Right cardiac atrium (tissue), 5 donors: ENCODE measurements at regions not wholly inside any gene's neighbourhood (a gene's known extent, or its start where the extent isn't known, plus 50 kb on each side); places are given as distances from the start of the nearest gene placed in this dataset.
"Not testable (repeated sequence)": the region's sequence is repeated elsewhere in the genome, so short reads cannot be mapped to it uniquely, and the experiment has no call there.

Experiments used
- ATAC-seq, 2 donors: fragments of 200-7000 bp; cut with Tn5 transposase; one replicate each; pipeline versions ENCODE4 v1.8.0 to v1.9.1; 2020; ENCODE audit warnings: moderate library complexity in 2 of 2, mild to moderate bottlenecking in 1 of 2
- DNase-seq, 3 donors: peaks; one replicate each; pipeline ENCODE4 v3.0.0-alpha.2; 2020
- H3K27ac ChIP-seq: one replicate; pipeline ENCODE4 v1.5.1; 2013; ENCODE audit warnings: mild to moderate bottlenecking, low read length, control low read depth, moderate library complexity
- H3K27me3 ChIP-seq: one replicate; pipeline ENCODE4 v1.6.1; 2013; ENCODE audit not compliant: control insufficient read depth, insufficient read depth
- H3K4me1 ChIP-seq: one replicate; pipeline ENCODE4 v1.6.1; 2013; ENCODE audit warnings: low read length; ENCODE audit not compliant: control insufficient read depth, insufficient read depth
- H3K4me3 ChIP-seq: one replicate; pipeline ENCODE4 v1.5.1; 2013; ENCODE audit warnings: low read length, control low read depth
- H3K9me3 ChIP-seq: one replicate; pipeline ENCODE4 v1.6.1; 2013; ENCODE audit warnings: low read length; ENCODE audit not compliant: control insufficient read depth
- WGBS: extraction: QIAGEN DNeasy Blood & Tissue Kit; methylation state at CpG from one replicate; pipeline ENCODE4 v1.1.7; 2013; 5-methylcytosine and 5-hydroxymethylcytosine counted together
- intact Hi-C, 4 donors: fragments of 100-400 bp; cut with DNase I; formaldehyde crosslinking; loops; one replicate each; pipeline versions ENCODE4 v1.11.0 to v1.14.0; 2022 to 2023
- donor health status: healthy with polysubstance abuse.
- donor health status: DM: no; HTN: yes; CAD: no.
- donor health status: DM: no; HTN: no; CAD: no.
- donor health status: DM: no; HTN: yes; CAD: no; lungs with severe emphysema.
- donor health status: DM: yes; HTN: yes; CAD: no.

DNA sequence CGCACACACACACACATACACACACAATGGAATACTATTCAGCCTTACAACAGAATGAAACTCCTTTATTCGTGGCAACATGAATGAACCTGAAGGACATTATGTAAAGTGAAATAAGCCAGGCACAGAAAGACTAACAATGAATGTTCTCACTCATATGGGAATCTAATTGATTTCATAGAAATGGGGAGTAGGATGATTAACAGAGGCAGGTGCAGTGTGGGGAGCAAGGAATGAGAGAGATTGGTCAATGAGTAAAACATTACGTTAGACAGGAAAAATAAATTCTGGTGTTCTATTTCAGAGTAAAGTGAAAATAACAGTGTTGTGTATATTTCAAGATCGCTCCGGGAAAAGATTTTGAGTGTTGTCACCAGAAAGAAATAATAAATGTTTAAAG is 694.5 kb downstream of the NXPH1 start:
- DNase-seq (no peak), ATAC-seq (no peak)
- Histone ChIP-seq H3K27me3 (no peaks in the 10 kb centered on the region), H3K4me1 (no peaks in the 10 kb centered on the region), H3K27ac (no peak overlapping the region), H3K9me3 (no peaks in the 10 kb centered on the region), H3K4me3 (no peak overlapping the region)
- intact Hi-C loops: no loop called here
- 87% methylated on average over 5 of the region's 5 CpGs for WGBS

DNA sequence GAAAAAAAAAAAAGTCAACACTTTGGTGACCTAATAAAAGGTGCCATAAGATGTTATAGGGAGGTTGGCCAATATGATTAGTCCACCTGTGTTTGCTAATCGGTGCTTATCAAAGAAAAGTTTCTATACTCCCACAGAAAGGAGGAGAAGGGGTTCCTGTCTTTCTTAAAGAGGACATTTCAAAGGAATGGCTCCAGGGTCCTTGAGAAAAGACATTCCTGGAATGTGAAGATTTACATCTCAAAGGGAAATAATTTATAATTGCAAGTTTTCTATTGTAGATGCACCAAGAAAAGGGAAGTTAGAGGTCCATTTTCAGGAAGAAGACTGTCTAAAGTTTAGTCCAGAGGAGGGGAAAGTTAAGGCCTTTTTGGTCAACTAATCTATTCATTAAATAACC is 715.3 kb downstream of the NXPH1 start:
- Histone ChIP-seq H3K4me3 (no peak overlapping the region), H3K9me3 (no peaks in the 10 kb centered on the region), H3K27ac (no peak overlapping the region), H3K4me1 (no peaks in the 10 kb centered on the region), H3K27me3 (no peaks in the 10 kb centered on the region)
- intact Hi-C loops: no loop called here
- DNase-seq: no peak
- 51% methylated on average over 1 of the region's 1 CpG for WGBS
- ATAC-seq: no peak

DNA sequence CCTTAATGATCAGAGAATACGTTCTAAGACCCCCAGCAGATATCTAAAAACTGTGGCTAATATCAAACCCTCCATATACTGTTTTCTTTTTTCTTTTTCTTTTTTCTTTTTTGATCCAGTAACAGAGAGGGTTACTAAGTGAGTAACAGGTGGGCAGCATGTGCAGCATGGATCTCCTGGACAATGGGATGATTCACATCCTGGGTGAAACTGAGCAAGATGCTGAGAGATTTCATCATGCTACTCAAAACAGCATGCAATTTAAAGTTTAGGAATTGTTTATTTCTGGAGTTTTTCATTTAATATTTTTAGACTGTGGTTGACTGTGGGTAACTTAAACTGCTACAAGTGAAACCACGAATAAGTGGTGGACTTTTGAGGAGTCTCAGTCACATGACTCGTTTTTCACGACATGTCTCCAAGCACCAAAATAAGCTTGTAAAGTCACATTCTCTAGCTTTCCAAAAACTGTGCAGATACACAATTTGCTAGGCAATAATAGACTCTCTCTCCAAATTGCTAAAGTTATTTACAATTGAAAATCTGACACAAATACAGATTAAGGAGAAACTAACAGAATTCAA is 716.2 kb downstream of the NXPH1 start:
- no peak for DNase-seq
- no peaks in the 10 kb centered on the region for H3K9me3 ChIP-seq
- H3K27me3 ChIP-seq: no peaks in the 10 kb centered on the region
- no peak overlapping the region for H3K4me3 ChIP-seq
- intact Hi-C loops: no loop called here
- no peaks in the 10 kb centered on the region for H3K4me1 ChIP-seq
- 68% methylated on average over 4 of the region's 4 CpGs for WGBS
- no peak overlapping the region for H3K27ac ChIP-seq
- ATAC-seq: no peak

DNA sequence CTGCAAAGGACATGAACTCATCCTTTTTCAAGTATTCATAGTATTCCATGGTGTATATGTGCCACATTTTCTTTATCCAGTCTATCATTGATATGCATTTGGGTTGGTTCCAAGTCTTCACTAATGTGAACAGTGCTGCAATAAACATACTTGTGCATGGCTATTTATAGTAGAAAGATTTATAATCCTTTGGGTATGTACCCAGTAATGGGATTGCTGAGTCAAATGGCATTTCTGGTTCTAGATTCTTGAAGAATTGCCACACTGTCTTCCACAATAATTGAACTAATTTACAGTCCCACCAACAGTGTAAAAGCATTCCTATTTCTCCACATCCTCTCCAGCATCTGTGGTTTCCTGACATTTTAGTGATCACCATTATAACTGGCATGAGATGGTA is 730.3 kb downstream of the NXPH1 start:
- H3K4me3 ChIP-seq, H3K27me3 ChIP-seq, H3K4me1 ChIP-seq, H3K9me3 ChIP-seq, intact Hi-C loops, DNase-seq, H3K27ac ChIP-seq, ATAC-seq: not testable (repeated sequence)

DNA sequence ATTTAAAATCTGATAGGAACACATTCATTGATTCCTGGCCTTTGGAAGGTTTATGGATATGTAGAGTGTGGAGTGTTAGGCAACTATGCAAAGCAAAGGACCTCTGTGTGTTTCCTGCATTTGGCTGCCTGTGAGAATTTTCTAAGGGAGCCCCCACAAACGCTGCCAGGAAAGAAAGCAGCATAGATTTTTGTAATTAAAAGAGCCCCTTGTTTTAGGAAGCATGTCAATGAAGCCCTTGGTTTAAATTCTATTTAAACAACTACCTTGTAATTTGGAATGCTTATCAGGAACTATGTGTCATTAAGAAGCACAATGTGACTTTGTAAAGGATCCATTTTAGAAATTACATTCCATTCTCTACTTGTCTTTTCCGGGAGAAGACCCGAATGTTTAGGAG is 742.5 kb downstream of the NXPH1 start:
- H3K4me3 ChIP-seq: no peak overlapping the region
- H3K27ac ChIP-seq: no peak overlapping the region
- no peaks in the 10 kb centered on the region for H3K9me3 ChIP-seq
- no peaks in the 10 kb centered on the region for H3K27me3 ChIP-seq
- H3K4me1 ChIP-seq: no peaks in the 10 kb centered on the region
- WGBS: 44% methylated on average over 3 of the region's 3 CpGs
- ATAC-seq: no peak
- DNase-seq: no peak
- intact Hi-C loops: no loop called here

DNA sequence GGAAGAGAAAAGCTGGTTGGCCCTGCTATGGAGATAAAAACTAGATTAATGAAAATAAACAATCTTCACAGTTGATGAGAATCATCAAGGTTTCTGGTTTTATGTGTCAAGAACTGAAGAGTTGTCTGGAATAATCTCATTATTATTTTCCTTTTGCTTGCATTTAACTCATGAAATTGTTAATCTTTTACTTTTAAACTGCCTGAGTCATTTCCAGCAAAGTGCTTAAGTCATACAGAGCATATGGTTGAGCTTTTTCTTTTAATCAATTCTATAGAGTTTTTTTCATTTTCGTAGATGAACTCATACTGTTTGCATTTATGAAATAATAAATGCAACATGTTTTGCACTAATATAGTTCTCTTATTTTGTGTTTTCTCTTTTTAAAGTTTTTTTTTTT is 747.9 kb downstream of the NXPH1 start:
- no peaks in the 10 kb centered on the region for H3K27me3 ChIP-seq
- H3K4me3 ChIP-seq: no peak overlapping the region
- H3K27ac ChIP-seq: no peak overlapping the region
- ATAC-seq (no peak), DNase-seq (no peak)
- no peaks in the 10 kb centered on the region for H3K9me3 ChIP-seq
- no peaks in the 10 kb centered on the region for H3K4me1 ChIP-seq
- intact Hi-C loops: no loop called here
- WGBS: 61% methylated on average over 1 of the region's 1 CpG

DNA sequence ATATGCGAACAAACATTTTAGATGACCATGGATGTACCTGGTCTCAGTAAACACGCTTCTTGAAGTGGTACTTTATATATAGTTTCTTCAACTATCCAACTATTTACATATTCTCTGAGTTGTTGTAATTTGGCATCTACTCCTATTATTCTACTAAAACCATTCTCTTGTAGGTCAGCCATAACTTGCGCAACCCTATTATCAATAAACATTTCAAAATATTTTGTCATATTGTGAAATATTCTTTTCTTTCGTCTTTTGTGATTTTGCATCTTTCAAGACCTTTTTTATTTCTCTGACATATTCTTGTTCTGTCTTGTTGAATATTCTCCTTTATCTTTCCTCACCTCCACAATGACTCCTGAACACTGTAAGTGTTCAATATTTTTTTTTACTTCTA is 753.3 kb downstream of the NXPH1 start:
- H3K4me1 ChIP-seq: no peaks in the 10 kb centered on the region
- H3K27ac ChIP-seq: no peak overlapping the region
- no peak overlapping the region for H3K4me3 ChIP-seq
- intact Hi-C loops: no loop called here
- H3K9me3 ChIP-seq: no peaks in the 10 kb centered on the region
- H3K27me3 ChIP-seq: no peaks in the 10 kb centered on the region
- WGBS: 87% methylated on average over 4 of the region's 4 CpGs
- ATAC-seq (no peak), DNase-seq (no peak)

DNA sequence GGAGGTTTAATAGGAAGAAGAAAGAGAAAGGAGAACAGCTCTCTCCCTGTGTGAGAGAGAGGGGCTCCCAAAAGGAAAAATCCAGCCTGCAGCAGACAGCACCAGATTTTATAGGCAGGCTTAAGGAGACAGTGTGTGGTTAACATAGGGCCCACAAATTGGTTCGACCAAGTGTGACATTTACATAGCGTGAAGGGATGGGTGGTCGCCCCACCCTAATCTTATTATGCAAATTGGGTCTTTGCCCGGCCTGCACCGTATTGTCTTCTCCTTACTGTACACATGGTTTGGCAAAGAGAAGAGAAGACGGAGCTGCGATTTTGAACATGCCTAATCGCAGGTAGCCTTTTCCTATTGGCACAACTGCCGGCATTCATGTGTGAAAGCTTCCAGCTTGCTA is 756.3 kb downstream of the NXPH1 start:
- ATAC-seq: no peak
- peak in 1 of 3 donors; percentile 28 for DNase-seq
- intact Hi-C loops: no loop called here
- no peaks in the 10 kb centered on the region for H3K27me3 ChIP-seq
- H3K4me3 ChIP-seq: no peak overlapping the region
- H3K9me3 ChIP-seq: no peaks in the 10 kb centered on the region
- no peaks in the 10 kb centered on the region for H3K4me1 ChIP-seq
- no peak overlapping the region for H3K27ac ChIP-seq
- WGBS: 80% methylated on average over 9 of the region's 9 CpGs

DNA sequence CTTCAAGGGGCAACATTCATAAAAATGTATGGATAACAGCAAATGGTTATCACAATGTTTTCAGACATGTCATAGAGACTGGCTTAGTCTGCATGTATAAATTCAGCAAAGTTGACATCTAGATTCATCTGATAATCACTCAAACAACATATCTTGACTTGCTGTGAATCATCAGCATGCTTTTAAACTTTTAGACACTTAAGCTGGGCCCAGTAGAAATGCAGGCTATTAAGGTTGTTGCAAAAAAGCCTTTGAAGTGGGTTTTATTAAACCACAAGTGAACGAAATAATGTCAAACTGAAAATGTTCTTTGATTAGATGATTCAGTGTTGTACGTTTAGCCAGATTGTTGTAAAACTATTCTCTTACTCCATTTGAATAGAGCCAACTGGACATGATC is 759.6 kb downstream of the NXPH1 start:
- Histone ChIP-seq H3K27me3 (no peaks in the 10 kb centered on the region), H3K27ac (no peak overlapping the region), H3K9me3 (no peaks in the 10 kb centered on the region), H3K4me1 (no peaks in the 10 kb centered on the region), H3K4me3 (no peak overlapping the region)
- intact Hi-C loops: no loop called here
- DNase-seq (no peak), ATAC-seq (no peak)
- 61% methylated on average over 2 of the region's 2 CpGs for WGBS

DNA sequence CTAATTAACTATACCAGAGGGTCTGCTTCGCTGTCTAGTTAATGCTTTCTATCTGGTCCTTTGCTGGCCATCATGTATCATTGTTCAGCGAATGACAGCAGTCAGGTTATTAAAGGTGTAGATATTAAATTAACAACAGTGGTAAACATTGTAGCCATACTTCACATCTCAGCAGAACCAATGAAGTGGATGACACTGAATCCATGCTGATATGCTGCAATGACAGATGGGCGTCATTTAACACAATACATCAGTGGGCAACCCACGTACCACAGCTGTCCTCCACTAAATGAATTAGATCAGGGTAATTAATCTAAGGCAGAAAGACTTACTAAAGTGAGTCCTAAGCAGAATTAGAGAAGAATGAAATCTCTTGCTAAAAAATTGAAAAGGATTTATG is 767.2 kb downstream of the NXPH1 start:
- H3K27ac ChIP-seq: no peak overlapping the region
- H3K9me3 ChIP-seq: no peaks in the 10 kb centered on the region
- 77% methylated on average over 4 of the region's 4 CpGs for whole genome bisulfite sequencing
- no peaks in the 10 kb centered on the region for H3K27me3 ChIP-seq
- DNase-seq (no peak), ATAC-seq (no peak)
- H3K4me1 ChIP-seq: no peaks in the 10 kb centered on the region
- intact Hi-C loops: no loop called here
- H3K4me3 ChIP-seq: no peak overlapping the region

DNA sequence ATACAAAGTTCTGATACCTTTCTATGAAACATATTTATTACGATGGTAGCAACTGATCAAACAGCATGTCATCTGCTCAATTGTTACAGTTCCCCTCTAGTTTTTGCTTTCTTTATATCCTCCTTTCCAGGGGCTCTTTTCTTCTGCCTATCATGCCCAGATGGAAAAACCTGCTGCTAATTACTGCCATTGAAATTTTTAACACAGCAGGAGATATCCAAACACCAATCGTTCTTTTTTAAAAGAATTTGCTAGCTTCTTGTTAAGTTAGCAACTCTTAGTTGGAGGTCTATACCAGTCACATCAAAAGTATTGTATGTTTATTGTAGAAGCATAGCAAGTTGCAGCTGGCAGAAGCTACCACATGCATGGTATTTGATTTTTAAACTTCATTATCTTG is 768.5 kb downstream of the NXPH1 start:
- H3K4me1 ChIP-seq: no peaks in the 10 kb centered on the region
- H3K27me3 ChIP-seq: no peaks in the 10 kb centered on the region
- intact Hi-C loops: no loop called here
- H3K9me3 ChIP-seq: no peaks in the 10 kb centered on the region
- H3K4me3 ChIP-seq: no peak overlapping the region
- 46% methylated on average over 2 of the region's 2 CpGs for WGBS
- DNase-seq: no peak
- H3K27ac ChIP-seq: no peak overlapping the region
- no peak for ATAC-seq

DNA sequence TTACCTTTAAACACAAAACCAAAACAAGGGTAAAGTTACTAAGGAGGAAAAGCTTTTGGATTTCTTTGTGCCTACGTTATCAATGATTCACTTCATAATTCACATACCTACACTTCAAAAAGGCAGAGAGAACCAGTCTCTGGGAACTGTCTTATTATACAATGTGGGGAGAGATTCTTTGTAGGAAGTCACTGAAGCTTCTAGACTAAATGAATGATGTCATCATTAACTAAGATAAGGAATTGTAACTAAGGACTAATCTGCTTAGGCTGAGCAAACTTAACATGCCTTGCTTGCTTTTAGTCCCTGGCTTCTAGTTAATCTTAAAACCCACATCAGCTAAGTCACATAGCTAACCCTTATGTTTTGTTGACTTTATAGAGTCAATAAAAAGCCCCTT is 771.2 kb downstream of the NXPH1 start:
- no peak overlapping the region for H3K4me3 ChIP-seq
- H3K4me1 ChIP-seq: no peaks in the 10 kb centered on the region
- intact Hi-C loops: no loop called here
- WGBS: 60% methylated on average over 1 of the region's 1 CpG
- DNase-seq: no peak
- ATAC-seq: no peak
- H3K27ac ChIP-seq: no peak overlapping the region
- H3K27me3 ChIP-seq: no peaks in the 10 kb centered on the region
- H3K9me3 ChIP-seq: no peaks in the 10 kb centered on the region
